ENCODE measurements at regions not wholly inside any gene's neighbourhood (a gene's known extent, or its start where the extent isn't known, plus 50 kb on each side); places are given as distances from the start of the nearest gene placed in this dataset.

GRCh38 chr10:124152139-124153022, 59.0 kb upstream of the CHST15 start:
- Histone ChIP-seq H2AFZ (ENCODE audit: low read depth, low read length, poor library complexity, severe bottlenecking) (no peak overlapping the region), H3K36me3 (ENCODE audit: control insufficient read depth in 1 of 2, insufficient read depth in 2 of 2, low read length in 2 of 2) (no peaks in the 10 kb centered on the region), H3K79me2 (ENCODE audit: insufficient read depth, low read length) (no peaks in the 10 kb centered on the region), H3K4me2 (ENCODE audit: low read length) (peak overlapping the region; percentile 92), H3K4me3 (replicated peaks in 1 of 2; ENCODE audit: low read depth in 1 of 2, low read length in 2 of 2) (peak overlapping the region; percentile 45 to 57), H3K27ac (ENCODE audit: low read depth, low read length) (peak overlapping the region; percentile 94), H4K20me1 (ENCODE audit: insufficient read depth) (no peaks in the 10 kb centered on the region), H3K9me2 (ENCODE audit: insufficient read depth) (no peaks in the 10 kb centered on the region), H3K9ac (ENCODE audit: low read length) (peak overlapping the region; percentile 76), H3K4me1 (ENCODE audit: control insufficient read depth in 1 of 2, insufficient read depth in 2 of 2, low read length in 2 of 2) (peaks cover 50 to 66% of the 10 kb centered on the region in 2 experiments), H3K9me3 (ENCODE audit: control insufficient read depth in 1 of 2, insufficient read depth in 1 of 2, low read depth in 1 of 2, low read length in 2 of 2) (no peaks in the 10 kb centered on the region), H3K27me3 (ENCODE audit: insufficient read depth, low read length) (no peaks in the 10 kb centered on the region)
- ChIA-PET RAD21 (ENCODE audit: low non-redundant PET in 1 of 2, low total read pairs in 2 of 2, uncharacterized antibody in 2 of 2, unreplicated experiment in 2 of 2) (interaction anchor here (1.0 to 2.4 kb wide), 3 partner anchors 157 to 237 kb away, joined by 5 to 16 read pairs (median 6); no protein-coding TSS in a partner anchor), POLR2A (interaction anchor here (0.7 to 2.5 kb wide), 16 partner anchors 10 to 237 kb away, joined by 3 to 14 read pairs (median 4); partner anchors contain the start of gene CHST15), CTCF (interaction anchor here (0.9 to 2.4 kb wide), 5 partner anchors 27 to 236 kb away, joined by 4 to 23 read pairs (median 9); partner anchors contain the start of gene CHST15)
- peak; percentile 87 for DNase-seq (ENCODE audit: low read depth, low spot score)
- peak; percentile 71; the same call in 1 of the 2 replicates for TF ChIP-seq POLR2AphosphoS5 (IDR thresholded peaks at IDR 0.05; ENCODE audit: low read depth, low read length)
- TF ChIP-seq ZFX (IDR thresholded peaks at IDR 0.05): peak; percentile 54; the same call in 1 of the 2 replicates
- no peak for TF ChIP-seq TCF7L2 (IDR thresholded peaks at IDR 0.05; ENCODE audit: borderline replicate concordance, extremely low read depth, insufficient read depth, insufficient read length)
- peak; percentile 10 for TF ChIP-seq YY1 (IDR thresholded peaks at IDR 0.05; ENCODE audit: extremely low read depth, insufficient replicate concordance, low read depth, low read length)
- intact Hi-C loops (cut with micrococcal nuclease): loop anchor here (1.0 to 5.0 kb wide), 4 partner anchors 46 to 235 kb away; partner anchors contain the start of gene CHST15
- peak; percentile 79 for ATAC-seq
- BruUV-seq (replicated peaks): TSS peak; percentile 93

- H3K4me3 ChIP-seq (replicated peaks in 1 of 2; ENCODE audit: low read depth in 1 of 2, low read length in 2 of 2): peak overlapping the region; percentile 45 to 57; a peak in 3 of 4 replicates
- no peak for TF ChIP-seq CTCF (IDR thresholded peaks at IDR 0.05 in 2 of 3, conservative IDR thresholded peaks at IDR 0.05 in 1 of 3; ENCODE audit: borderline replicate concordance in 1 of 3, insufficient read depth in 1 of 3, low read depth in 2 of 3, low read length in 2 of 3)
- TF ChIP-seq EGR1 (IDR thresholded peaks at IDR 0.05; ENCODE audit: low read depth): no peak
- TF ChIP-seq ZNF274 (IDR thresholded peaks at IDR 0.05; ENCODE audit: low read depth, low read length): no peak
- TF ChIP-seq ZFX (IDR thresholded peaks at IDR 0.05): no peak
- no peak for TF ChIP-seq SIN3A (IDR thresholded peaks at IDR 0.05; ENCODE audit: low read depth)
- TF ChIP-seq EZH2phosphoT487 (IDR thresholded peaks at IDR 0.05; ENCODE audit: borderline replicate concordance): no peak
- no peak for TF ChIP-seq EZH2 (IDR thresholded peaks at IDR 0.05)
These were observed 58.2 kb upstream of the CHST15 start for GRCh38 chr10:124151466-124152095.

More at GRCh38 chr10:124151466-124152095, 58.2 kb upstream of the CHST15 start:
- Histone ChIP-seq H2AFZ (ENCODE audit: low read depth, low read length, poor library complexity, severe bottlenecking) (no peak overlapping the region), H3K27ac (ENCODE audit: low read depth, low read length) (peak overlapping the region; percentile 94), H3K4me2 (ENCODE audit: low read length) (peak overlapping the region; percentile 92), H3K9me2 (ENCODE audit: insufficient read depth) (no peaks in the 10 kb centered on the region), H3K79me2 (ENCODE audit: insufficient read depth, low read length) (no peaks in the 10 kb centered on the region), H3K36me3 (ENCODE audit: control insufficient read depth in 1 of 2, insufficient read depth in 2 of 2, low read length in 2 of 2) (no peaks in the 10 kb centered on the region), H3K27me3 (ENCODE audit: insufficient read depth, low read length) (no peaks in the 10 kb centered on the region), H3K9me3 (ENCODE audit: control insufficient read depth in 1 of 2, insufficient read depth in 1 of 2, low read depth in 1 of 2, low read length in 2 of 2) (no peaks in the 10 kb centered on the region), H3K4me1 (ENCODE audit: control insufficient read depth in 1 of 2, insufficient read depth in 2 of 2, low read length in 2 of 2) (peaks cover 45 to 58% of the 10 kb centered on the region in 2 experiments), H3K9ac (ENCODE audit: low read length) (peak overlapping the region; percentile 76), H4K20me1 (ENCODE audit: insufficient read depth) (no peaks in the 10 kb centered on the region)
- ChIA-PET RAD21 (ENCODE audit: low non-redundant PET in 1 of 2, low total read pairs in 2 of 2, uncharacterized antibody in 2 of 2, unreplicated experiment in 2 of 2) (interaction anchor here (1.2 to 2.4 kb wide), 2 partner anchors 156 to 157 kb away, joined by 3 to 16 read pairs; no protein-coding TSS in a partner anchor), CTCF (interaction anchor here (0.9 to 2.4 kb wide), 5 partner anchors 26 to 237 kb away, joined by 4 to 23 read pairs (median 9); partner anchors contain the start of gene CHST15), POLR2A (interaction anchor here (0.7 to 2.5 kb wide), 15 partner anchors 10 to 238 kb away, joined by 3 to 14 read pairs (median 4); partner anchors contain the start of gene CHST15)
- BruUV-seq (replicated peaks): no TSS peak
- intact Hi-C loops (cut with micrococcal nuclease): loop anchor here (2.0 to 5.0 kb wide), 3 partner anchors 45 to 236 kb away; partner anchors contain the start of gene CHST15
- ATAC-seq (no peak), DNase-seq (ENCODE audit: low read depth, low spot score) (no peak)
